NOMO-1 treated with DMSO at 0.1 percent for 48 hours (cell line): ENCODE measurements at regions not wholly inside any gene's neighbourhood (a gene's known extent, or its start where the extent isn't known, plus 50 kb on each side); places are given as distances from the start of the nearest gene placed in this dataset.
"Not testable (repeated sequence)": the region's sequence is repeated elsewhere in the genome, so short reads cannot be mapped to it uniquely, and the experiment has no call there.

Experiments used
- DNase-seq: peaks from one replicate; lab custom pipeline; 2025; ENCODE audit not compliant: unreplicated experiment; lab: John Stamatoyannopoulos, UW

DNA sequence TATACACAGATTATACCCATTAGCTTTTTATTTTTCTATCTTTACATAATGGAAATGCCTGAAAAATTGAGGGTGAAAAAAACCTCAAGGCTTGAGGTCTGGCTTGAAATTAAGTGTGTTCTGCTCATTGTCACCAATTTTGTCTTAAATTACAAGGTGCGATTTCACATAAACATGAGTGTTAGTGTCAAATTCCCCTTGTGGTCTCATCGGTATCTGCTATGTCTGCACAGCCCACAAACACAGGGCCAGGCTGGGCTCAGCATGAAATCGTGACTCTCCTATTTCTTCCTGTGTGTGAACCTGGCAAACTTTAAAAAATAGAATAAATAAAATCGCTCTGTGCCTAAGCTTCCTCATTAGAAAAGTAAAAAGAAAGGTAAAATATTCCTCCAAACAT, 109.1 kb downstream of the CRLF2 start:
- DNase-seq: no peak

DNA sequence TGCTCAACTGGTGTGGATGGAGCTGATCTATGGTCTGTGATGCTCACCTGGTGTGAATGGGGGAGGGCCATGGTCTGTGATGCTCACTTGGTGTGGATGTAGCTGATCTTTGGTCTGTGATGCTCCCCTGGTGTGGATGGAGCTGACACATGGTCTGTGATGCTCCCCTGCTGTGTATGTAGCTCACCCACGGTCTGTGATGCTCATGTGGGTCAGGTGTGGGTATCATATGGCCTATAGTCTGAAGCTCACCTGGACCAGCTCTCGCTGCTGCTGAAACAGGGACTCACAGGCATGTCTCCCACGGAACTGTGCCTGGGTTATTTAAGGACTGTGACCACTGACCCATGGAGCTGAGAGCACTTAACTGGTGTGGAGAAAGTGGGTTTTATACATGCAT, 109.7 kb downstream of the CRLF2 start:
- DNase-seq: no peak

DNA sequence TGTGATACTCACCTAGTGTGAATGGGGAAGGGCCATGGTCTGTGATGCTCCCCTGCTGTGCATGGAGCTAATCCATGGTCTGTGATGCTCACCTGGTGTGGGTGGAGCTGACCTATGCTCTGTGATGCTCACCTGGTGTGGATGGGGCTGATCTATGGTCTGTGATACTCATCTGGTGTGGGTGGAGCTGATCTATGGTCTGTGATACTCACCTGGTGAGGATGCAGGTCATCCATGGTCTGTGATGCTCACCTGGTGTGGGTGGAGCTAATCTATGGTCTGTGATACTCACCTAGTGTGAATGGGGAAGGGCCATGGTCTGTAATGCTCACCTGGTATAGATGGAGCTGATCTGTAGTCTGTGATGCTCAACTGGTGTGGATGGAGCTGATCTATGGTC, 110.2 kb downstream of the CRLF2 start:
- DNase-seq: not testable (repeated sequence)

DNA sequence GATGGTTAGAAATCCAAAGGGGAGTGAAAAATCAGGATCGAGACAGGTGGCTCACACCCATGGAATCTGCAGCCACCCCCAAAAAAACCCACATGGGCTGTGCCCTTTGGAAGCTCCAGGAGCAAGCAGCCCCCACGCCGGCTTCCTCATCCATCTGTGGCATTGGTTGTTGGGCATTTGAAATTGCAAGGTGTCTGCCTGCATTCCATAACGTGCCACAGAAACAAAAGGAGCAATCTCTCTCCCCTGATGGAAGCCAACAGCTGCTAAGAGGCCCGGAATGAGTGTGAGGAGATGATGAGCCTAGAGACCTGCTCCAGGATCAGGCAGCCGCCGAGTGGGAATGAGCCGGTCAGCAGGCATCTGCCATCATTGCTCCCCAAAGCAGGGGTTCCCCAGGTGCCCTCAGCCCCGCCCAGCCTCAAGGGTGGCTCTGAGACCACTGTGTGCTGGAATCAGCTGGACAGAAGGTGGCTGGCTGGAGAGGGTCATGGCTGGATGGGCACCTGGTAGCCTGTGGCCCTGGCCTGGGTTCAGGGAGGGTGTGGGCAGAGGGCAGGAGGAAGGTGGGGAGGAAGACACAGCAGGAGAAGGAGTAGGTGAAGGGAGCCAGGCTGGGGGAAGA, 113.2 kb downstream of the CRLF2 start:
- DNase-seq: no peak

DNA sequence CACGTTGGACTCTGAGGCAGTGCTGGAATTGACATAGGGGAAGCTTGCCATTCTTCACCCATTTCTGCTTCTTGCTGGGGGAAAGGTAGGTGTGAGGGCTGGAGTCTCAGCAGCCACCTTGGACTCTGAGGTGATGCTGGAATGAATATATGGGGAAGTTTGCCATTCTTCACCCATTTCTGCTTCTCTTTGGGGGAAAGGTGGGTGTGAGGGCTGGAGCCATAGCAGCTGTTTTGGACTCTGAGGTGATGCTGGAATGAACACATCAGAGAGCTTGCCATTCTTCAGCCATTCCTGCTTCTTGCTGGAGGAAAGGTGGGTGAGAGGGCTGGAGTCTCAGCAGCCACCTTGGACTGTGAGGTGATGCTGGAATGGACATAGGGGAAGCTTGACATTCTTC, 115.1 kb downstream of the CRLF2 start:
- DNase-seq: no peak

DNA sequence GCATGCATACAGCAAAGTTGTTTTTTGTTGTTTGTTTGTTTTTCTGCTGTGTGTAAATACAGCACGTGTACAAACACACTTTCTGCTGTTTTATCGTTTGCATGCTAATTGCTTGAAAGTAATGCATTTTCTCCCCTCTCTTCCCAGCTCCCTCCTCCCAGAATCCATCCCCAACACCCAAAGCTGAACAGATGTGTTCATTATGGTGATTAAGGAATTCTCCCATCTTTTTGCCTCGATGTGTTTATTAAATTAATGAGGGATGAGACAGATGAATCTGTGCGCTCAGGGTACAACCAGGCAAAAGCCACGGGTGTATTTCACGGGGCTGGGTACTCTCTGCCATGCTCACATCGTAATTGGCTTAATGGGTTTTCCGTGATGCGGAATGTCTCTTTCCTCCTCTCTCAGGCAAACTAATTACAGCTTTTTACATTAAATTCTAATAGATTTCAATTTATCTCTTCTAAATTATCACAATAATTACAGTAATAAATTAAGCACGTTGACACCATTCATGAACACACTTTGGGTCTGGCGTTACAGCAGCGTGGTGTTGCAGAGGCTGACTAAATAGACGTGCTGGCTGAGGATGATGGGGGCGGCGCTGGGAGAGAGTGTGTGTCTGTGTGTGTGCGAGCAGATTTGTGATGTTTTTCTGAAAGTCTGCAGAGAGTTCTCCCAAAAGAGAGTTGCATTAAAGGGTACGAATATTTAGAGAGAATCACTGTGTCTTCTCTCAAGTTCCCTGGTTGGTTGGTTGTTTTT, 117.7 kb downstream of the CRLF2 start:
- DNase-seq: no peak

DNA sequence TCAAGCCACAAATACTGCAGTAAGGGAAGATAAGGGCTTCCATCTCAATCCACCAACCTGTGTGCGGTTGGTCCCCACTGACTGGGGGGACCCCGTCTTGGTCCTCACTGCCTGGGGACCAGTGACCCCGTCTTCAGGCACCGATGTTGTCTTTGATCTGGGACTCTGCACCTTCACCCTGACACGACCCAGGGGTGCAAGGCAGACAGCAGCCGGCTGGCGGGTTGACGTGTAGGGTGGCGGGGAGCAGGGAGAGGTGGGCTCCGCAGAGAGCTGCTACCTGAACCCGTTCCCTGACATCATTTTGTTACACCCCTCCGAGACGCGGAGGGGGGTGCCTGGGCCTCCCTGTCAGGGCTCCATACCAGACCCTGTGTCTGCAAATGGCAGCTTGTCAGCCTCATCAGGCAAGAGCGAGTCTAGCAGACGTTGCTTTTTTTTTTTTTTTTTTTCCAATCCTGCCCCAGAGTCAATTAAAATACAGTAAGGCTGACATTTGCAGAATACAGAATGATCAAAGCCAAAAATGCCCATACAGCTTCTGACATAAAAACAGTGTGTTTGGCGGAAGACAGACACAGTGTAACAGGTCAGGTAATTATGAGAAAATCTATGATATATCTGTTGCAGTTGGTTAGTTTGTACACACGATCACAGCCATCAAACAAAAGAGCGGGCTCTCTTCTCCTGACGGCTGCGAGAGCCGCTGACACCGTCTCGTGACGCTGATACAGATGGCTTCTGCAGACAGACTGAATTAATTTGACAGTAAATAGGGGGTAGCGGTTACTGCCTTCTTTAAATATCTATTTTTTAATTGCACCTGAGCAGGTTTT, 118.6 kb downstream of the CRLF2 start:
- no peak for DNase-seq

DNA sequence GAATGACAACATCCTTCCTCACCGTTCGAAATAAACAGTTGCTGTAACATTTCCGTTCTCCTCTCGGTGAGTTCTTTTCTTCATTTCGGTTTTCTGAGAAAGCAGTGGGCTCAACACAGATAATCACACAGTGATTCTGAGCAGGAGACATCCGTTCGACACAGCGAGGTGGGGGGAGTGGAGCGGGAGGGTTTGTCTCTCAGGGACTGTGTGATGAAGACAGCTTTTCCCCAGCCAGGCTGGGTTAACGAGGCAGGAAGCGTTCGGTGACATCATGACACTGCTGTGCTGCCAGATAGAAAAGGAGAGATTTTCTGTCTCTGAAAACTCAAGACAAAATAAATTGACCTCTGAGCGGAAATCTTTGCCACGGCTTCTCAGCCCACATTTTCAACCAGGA, 119.3 kb downstream of the CRLF2 start:
- no peak for DNase-seq

DNA sequence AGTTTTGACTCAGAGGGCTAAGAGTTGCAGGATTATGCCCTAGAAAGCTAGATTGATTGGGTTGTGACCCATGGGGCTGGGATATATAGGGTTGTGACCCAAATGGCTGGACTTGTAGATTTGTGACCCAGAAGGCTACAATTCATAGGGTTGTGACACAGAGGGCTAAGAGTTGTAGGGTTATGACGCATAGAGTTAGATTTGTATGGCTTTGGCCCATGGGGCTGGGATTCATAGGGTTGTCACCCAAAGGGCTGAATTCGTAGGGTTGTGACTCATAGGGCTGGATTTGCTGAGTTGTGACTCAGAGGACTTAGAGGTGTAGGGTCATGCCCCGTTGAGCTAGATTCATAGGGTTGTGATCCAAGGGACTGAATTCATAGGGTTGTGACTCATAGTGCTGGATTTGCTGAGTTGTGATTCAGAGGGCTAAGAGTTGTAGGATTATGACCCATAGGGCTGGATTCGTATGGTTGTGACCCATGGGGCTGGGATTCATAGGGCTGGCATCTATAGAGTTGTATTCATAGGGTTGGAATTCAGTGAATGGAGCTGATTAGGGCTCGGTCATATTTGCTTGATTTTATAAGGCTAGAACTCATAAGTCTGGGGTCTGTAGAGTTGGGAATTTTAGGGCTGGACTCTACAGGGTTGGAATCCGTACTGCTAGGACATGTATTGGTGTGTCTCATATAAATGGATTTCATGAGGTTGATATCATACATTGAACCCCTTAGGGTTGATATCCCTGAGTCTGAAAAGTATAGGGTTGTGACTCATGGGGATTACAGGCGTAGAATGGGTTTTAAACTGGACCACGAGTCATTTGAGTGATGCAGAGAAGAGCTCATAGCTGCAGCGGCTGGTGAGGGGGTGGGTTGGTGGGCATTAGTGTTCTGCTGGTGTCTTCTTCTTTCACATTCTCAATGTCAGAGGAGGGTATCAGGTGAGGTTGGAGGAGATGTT, 125.7 kb downstream of the CRLF2 start:
- no peak for DNase-seq

DNA sequence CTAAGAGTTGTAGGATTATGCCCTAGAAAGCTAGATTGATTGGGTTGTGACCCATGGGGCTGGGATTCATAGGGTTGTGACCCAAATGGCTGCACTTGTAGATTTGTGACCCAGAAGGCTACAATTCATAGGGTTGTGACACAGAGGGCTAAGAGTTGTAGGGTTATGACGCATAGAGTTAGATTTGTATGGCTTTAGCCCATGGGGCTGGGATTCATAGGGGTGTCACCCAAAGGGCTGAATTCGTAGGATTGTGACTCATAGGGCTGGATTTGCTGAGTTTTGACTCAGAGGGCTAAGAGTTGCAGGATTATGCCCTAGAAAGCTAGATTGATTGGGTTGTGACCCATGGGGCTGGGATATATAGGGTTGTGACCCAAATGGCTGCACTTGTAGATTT, 126.6 kb downstream of the CRLF2 start:
- not testable (repeated sequence) for DNase-seq

DNA sequence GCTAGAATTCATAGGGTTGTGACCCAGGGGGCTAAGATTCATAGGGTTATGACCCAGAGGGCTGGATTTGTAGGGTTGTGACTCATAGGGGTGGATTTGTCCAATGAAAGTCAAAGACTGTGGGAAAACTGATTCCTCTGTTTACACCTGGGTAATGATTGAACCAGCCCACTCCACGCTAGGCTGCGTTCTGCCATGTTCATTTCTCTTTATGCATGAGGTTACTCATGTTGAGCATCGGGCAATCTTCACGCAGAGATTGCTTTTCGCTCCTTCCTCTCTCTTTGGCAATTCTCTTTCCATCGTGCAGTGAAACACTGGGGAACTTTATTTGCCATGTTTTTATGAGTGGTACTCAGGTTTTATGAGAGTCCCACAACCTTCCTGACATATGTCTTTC, 127.8 kb downstream of the CRLF2 start:
- DNase-seq: no peak

DNA sequence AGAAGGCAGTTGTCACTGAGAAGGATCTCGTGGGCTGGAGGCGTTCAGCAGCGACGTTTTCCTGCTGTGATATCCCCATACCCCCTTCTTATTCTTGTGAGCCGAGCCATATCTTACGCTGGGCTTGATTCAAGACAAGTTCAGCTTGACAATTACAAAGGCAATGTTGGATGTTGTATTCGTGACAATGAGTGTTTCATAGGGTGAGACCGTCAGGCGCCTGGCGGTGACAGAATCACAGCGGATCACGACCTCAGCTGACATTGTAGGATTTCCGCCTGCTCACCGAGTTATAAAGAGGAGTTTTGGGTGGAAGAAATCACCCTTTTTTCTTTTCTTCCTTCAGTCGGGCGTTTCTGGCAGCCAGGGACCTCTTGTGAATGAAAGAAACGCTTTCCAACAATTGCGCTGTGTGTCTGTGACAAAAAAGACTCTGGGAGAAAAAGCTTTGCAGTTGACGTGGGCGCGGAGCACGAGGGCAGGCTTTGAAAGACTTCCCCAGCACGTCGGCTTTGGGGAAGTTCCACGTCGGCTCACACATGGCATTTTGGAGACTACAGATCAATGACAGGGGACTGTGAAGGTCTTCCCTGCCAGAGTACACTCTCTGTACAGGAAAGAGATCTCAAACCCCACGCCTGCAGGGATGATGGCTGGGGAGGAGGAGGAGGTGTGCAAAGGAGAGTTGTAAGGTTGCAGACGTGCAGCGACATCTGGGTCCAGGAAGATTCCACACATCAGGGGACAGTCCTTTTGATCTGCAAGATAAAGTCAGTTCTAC, 135.4 kb downstream of the CRLF2 start:
- DNase-seq: peak; percentile 36

DNA sequence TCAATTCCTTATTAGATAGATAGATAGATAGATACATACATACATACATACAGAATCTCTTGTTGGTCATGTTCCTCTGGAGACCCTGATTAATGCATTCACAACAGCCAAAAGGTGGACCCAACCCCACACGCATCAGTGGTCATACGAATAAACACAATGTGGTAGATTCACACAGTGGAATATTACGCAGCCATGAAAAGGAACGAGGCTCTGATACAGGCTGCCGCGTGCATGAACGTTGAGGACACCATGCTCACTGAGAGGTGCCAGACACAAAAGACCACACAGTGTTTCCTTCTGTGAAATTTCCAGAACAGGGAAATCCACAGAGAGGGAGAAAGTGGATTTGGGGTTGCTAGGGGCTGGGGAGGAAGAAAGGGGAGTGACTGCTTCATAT, 136.7 kb downstream of the CRLF2 start:
- DNase-seq: no peak

DNA sequence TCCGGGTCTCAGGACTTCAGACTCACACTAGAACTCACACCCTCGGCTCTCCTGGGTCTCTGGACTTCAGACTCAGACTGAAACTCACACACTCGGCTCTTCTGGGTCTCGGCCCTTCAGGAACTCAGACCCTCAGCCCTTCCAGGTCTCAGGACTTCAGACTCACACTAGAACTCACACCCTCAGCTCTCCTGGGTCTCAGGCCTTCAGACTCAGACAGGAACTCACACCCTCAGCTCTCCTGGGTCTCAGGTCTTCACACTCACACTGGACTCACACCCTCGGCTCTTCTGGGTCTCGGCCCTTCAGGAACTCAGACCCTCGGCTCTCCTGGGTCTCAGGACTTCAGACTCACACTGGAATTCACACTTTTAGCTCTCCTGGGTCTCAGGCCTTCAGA, 137.3 kb downstream of the CRLF2 start:
- no peak for DNase-seq

DNA sequence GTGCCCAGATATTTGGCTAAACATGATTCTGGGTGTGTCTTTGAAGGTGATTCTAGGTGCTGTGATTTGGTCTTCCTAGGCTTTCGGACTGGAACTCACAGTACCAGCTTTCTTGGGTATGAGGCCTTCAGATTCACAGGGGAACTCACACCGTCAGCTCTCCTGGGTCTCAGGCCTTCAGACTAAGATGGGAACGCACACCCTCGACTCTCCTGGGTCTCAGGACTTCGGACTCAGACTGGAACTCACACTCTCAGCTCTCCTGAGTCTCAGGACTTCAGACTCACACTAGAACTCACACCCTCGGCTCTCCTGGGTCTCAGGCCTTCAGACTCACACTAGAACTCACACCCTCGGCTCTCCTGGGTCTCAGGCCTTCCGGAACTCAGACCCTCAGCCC, 137.7 kb downstream of the CRLF2 start:
- DNase-seq: no peak

DNA sequence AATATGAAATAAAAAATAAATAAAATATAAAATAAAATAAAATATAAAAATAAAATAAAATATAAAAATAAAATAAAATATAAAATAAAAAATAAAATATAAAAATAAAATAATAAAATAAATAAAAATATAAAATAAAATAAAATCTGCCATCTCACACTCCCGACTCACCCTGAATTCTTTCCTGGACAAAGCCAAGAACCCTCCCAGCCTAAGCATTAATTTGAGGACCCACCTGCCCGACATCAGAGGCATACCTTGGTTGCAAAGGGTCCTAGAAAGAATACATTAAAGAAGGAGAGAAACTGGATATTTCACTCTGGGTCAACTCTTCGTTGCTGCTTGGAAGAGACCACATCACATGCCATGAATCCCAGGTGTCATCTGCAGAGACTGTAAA, 138.3 kb downstream of the CRLF2 start:
- no peak for DNase-seq

DNA sequence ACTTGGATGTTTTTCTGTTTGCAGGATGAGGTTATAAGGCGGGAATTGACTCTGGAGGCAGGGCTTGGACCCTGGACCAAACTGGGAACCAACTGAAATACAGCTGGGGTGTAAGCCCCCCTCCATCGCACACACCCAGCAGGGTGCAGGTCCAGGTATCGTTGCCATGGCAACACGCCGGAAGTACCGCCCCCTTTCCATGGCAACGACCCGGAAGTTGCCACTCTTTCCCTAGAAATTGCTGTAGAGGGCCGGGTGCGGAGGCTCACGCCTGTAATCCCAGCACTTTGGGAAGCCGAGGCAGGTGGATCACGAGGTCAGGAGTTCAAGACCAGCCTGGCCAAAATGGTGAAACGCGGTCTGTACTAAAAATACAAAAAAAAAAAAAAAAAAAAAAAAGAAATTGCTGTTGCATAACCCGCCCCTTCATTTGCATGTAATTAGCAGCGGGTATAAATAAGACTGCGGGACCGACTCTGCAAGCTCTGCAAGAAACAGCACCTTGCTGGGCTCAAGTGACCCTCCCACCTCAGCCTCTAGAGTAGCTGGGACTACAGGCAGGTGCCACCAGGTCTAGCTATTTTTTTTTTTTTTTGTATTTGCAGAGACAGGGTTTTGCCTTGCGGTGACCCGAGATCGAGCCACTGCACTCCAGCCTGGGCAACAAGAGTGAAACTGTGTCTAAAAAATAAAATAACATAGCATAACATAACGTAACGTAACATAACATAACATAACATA, 139.6 kb downstream of the CRLF2 start:
- peak; percentile 39 for DNase-seq

DNA sequence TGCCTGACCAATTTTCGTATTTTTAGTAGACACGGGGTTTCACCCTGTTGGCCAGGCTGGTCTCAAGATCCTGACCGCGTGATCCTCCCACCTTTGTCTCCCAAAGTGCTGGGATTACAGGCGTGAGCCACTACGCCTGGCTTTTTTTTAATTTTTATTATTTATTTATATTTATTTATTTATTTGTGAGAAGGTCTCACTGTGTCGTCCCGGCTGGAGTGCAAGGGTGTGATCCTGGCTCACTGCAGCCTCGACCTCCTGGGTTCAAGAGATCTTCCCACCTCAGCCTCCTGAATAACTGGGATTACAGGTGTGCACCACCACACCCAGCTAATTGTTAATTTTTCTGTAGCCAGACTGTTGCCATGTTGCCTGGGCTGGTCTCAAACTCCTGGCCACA, 141.1 kb downstream of the CRLF2 start:
- DNase-seq: no peak

DNA sequence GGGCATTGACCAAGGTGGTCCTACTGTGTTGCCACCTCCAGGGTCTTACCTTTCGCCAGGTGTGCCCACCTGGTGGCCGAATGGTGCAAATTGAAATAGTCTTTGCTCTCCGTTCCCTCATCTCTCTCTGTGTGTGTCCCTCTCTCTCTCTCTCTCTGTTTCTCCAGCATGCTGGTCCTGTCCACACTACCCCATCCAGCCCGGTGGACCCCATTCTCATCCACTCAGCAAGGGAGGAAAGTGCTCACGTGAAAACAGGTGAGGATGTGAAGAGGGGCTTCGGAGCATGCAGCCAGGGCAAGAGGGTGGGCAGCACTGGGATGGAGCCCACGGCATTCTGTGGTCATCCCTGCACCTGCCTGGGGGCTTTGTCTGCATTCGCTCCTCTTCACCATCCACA, 150.1 kb downstream of the CRLF2 start:
- DNase-seq: no peak
